ENCODE measurements at regions not wholly inside any gene's neighbourhood (a gene's known extent, or its start where the extent isn't known, plus 50 kb on each side); places are given as distances from the start of the nearest gene placed in this dataset.

GRCh38 chr5:159548517-159548916, 218.2 kb upstream of the IL12B start (continued):
- TF ChIP-seq, protein P1, sequence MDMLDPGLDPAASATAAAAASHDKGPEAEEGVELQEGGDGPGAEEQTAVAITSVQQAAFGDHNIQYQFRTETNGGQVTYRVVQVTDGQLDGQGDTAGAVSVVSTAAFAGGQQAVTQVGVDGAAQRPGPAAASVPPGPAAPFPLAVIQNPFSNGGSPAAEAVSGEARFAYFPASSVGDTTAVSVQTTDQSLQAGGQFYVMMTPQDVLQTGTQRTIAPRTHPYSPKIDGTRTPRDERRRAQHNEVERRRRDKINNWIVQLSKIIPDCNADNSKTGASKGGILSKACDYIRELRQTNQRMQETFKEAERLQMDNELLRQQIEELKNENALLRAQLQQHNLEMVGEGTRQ (IDR thresholded peaks at IDR 0.05; ENCODE audit: borderline replicate concordance, low read depth, low read length), result no peak
- TF ChIP-seq ZSCAN29 (IDR thresholded peaks at IDR 0.05) (no peak), ETV6 (conservative IDR thresholded peaks at IDR 0.05 in 1 of 2, IDR thresholded peaks at IDR 0.05 in 1 of 2; ENCODE audit: borderline replicate concordance in 1 of 2, low read depth in 1 of 2) (no peak), EZH2 (IDR thresholded peaks at IDR 0.05; ENCODE audit: borderline replicate concordance, control insufficient read depth, low read depth, low read length) (no peak)

GRCh38 chr5:159549046-159549445, 218.8 kb upstream of the IL12B start:
- no peak for DNase-seq (ENCODE audit: low read depth, low spot score)
- CTCF ChIA-PET, result interaction anchor here (1.5 kb wide), 1 partner anchor 21 kb away, joined by 4 read pairs; no protein-coding TSS in a partner anchor
- BruUV-seq (replicated peaks), result no TSS peak
- no peak for FAIRE-seq
- Histone ChIP-seq H3K79me2 (ENCODE audit: control insufficient read depth, insufficient read depth, low read length) (no peaks in the 10 kb centered on the region), H3K27me3 (replicated peaks in 1 of 2; ENCODE audit: control insufficient read depth in 2 of 2, insufficient read depth in 2 of 2, low read length in 1 of 2) (no peaks in the 10 kb centered on the region), H4K20me1 (ENCODE audit: control insufficient read depth, insufficient read depth) (no peaks in the 10 kb centered on the region), H3K4me2 (ENCODE audit: control insufficient read depth, insufficient read depth) (no peak overlapping the region), H3K9ac (ENCODE audit: control insufficient read depth, insufficient read depth, low read length) (no peak overlapping the region), H3K36me3 (ENCODE audit: control insufficient read depth in 2 of 2, insufficient read depth in 2 of 2, low read length in 1 of 2) (no peaks in the 10 kb centered on the region), H3K4me3 (no peak overlapping the region), H2AFZ (ENCODE audit: control insufficient read depth, low read depth, low read length) (no peak overlapping the region), H3K4me1 (ENCODE audit: control insufficient read depth, insufficient read depth, low read length) (no peaks in the 10 kb centered on the region), H3K9me3 (replicated peaks; ENCODE audit: control insufficient read depth, insufficient read depth, low read length) (no peaks in the 10 kb centered on the region; the same call in 2 of the 3 replicates), H3K27ac (ENCODE audit: control insufficient read depth, insufficient read depth) (no peak overlapping the region)
- intact Hi-C loops (cut with micrococcal nuclease; ENCODE audit: unreplicated experiment) (loop anchor here (10.0 kb wide), 1 partner anchor 226 kb away; no protein-coding TSS in a partner anchor), in situ Hi-C loops (cut with MboI) (no loop called here)
- no peak for TF ChIP-seq ZBED1 (IDR thresholded peaks at IDR 0.05; ENCODE audit: borderline replicate concordance)
- no peak for TF ChIP-seq LARP7 (IDR thresholded peaks at IDR 0.05)
- TF ChIP-seq NKRF (conservative IDR thresholded peaks at IDR 0.05), result no peak
- no peak for TF ChIP-seq BCL11A (IDR thresholded peaks at IDR 0.05; ENCODE audit: low read depth, low read length)
- TF ChIP-seq SPI1 (IDR thresholded peaks at IDR 0.05; ENCODE audit: borderline replicate concordance, insufficient read depth, low read depth, low read length), result no peak
- no peak for TF ChIP-seq IKZF1 (conservative IDR thresholded peaks at IDR 0.05)
- TF ChIP-seq, protein P2, sequence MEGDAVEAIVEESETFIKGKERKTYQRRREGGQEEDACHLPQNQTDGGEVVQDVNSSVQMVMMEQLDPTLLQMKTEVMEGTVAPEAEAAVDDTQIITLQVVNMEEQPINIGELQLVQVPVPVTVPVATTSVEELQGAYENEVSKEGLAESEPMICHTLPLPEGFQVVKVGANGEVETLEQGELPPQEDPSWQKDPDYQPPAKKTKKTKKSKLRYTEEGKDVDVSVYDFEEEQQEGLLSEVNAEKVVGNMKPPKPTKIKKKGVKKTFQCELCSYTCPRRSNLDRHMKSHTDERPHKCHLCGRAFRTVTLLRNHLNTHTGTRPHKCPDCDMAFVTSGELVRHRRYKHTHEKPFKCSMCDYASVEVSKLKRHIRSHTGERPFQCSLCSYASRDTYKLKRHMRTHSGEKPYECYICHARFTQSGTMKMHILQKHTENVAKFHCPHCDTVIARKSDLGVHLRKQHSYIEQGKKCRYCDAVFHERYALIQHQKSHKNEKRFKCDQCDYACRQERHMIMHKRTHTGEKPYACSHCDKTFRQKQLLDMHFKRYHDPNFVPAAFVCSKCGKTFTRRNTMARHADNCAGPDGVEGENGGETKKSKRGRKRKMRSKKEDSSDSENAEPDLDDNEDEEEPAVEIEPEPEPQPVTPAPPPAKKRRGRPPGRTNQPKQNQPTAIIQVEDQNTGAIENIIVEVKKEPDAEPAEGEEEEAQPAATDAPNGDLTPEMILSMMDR (IDR thresholded peaks at IDR 0.05 in 2 of 3, conservative IDR thresholded peaks at IDR 0.05 in 1 of 3; ENCODE audit: control insufficient read depth in 2 of 3, extremely low read depth in 1 of 3, insufficient read depth in 1 of 3, low read depth in 3 of 3, low read length in 3 of 3), result no peak
- TF ChIP-seq ZSCAN29 (IDR thresholded peaks at IDR 0.05), result no peak
- TF ChIP-seq KAT2A (conservative IDR thresholded peaks at IDR 0.05; ENCODE audit: control insufficient read depth, low read depth, low read length), result no peak
- TF ChIP-seq SREBF1 (IDR thresholded peaks at IDR 0.05; ENCODE audit: low read length), result no peak
- TF ChIP-seq ELK1 (IDR thresholded peaks at IDR 0.05; ENCODE audit: low read depth, low read length), result no peak
- no peak for TF ChIP-seq ATF3 (IDR thresholded peaks at IDR 0.05; ENCODE audit: borderline replicate concordance, extremely low read depth, low read depth, low read length)
- no peak for TF ChIP-seq SUZ12 (IDR thresholded peaks at IDR 0.05; ENCODE audit: unreplicated experiment)
- 0% methylated on average over 1 of the region's 1 CpG for WGBS (ENCODE audit: insufficient coverage, insufficient replicate concordance, low lambda C conversion rate, missing lambda C conversion rate)
- RAD21 ChIA-PET (ENCODE audit: unreplicated experiment), result no interaction called here
- POLR2A ChIA-PET, result no interaction called here
- SMC1A ChIA-PET (ENCODE audit: uncharacterized antibody, unreplicated experiment), result interaction anchor here (1.0 to 1.4 kb wide), 5 partner anchors 9 to 59 kb away, joined by 3 to 5 read pairs (median 3); no protein-coding TSS in a partner anchor
- ATAC-seq, result no peak

Data from GM12878 (cell line).